ENCODE measurements at regions not wholly inside any gene's neighbourhood (a gene's known extent, or its start where the extent isn't known, plus 50 kb on each side); places are given as distances from the start of the nearest gene placed in this dataset.

DNA sequence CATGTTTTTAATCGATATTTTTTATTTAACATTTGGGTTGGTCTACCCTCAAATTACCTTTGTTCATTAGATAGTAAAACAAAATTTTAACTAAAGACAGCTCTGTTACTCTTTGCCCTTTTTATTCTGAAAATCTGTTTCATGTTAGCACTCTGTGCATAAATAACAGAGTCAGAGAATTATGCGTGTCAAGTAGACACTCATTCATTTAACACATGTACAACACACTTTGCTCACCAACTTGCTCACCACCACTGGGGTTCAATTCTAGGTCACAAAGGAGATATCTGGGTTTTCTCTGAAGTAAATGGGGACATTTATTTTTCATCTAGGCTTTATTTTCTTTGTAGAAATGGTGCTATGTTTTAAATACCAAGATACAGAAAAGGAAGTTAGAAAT is 457.4 kb upstream of the SEMA3D start:
- no peaks in the 10 kb centered on the region for H3K79me2 ChIP-seq (ENCODE audit: control insufficient read depth, insufficient read depth, low read length, poor library complexity)
- no peak overlapping the region for H3K14ac ChIP-seq (ENCODE audit: low read length)
- H2BK5ac ChIP-seq (ENCODE audit: low read depth, low read length, poor library complexity) = no peak overlapping the region
- no peak overlapping the region for H3K4ac ChIP-seq (ENCODE audit: low read depth, low read length)
- no peaks in the 10 kb centered on the region for H3K27me3 ChIP-seq (ENCODE audit: insufficient read depth, low read length)
- no CpG with 5 or more reads among the region's 2 CpGs for WGBS (ENCODE audit: extremely low coverage, insufficient coverage, insufficient read length)
- no peak overlapping the region for H2AK5ac ChIP-seq (ENCODE audit: low read length)
- H3K4me1 ChIP-seq (ENCODE audit: control insufficient read depth in 1 of 2, insufficient read depth in 2 of 2, low read length in 2 of 2) = no peaks in the 10 kb centered on the region
- H3K9ac ChIP-seq (ENCODE audit: low read length) = no peak overlapping the region
- H3K4me2 ChIP-seq (ENCODE audit: low read length) = no peak overlapping the region
- no peak overlapping the region for H3K18ac ChIP-seq (ENCODE audit: low read length)
- no peak overlapping the region for H4K8ac ChIP-seq (ENCODE audit: low read depth, low read length)
- H4K12ac ChIP-seq (ENCODE audit: low read depth, low read length) = no peak overlapping the region
- no peaks in the 10 kb centered on the region for H3K79me1 ChIP-seq (ENCODE audit: low read length)
- H3K9me3 ChIP-seq (ENCODE audit: insufficient read depth, low read depth, low read length) = no peaks in the 10 kb centered on the region
- H4K91ac ChIP-seq (ENCODE audit: low read depth, low read length) = no peak overlapping the region
- no peak overlapping the region for H3K4me3 ChIP-seq (ENCODE audit: low read depth, low read length)
- H3K23ac ChIP-seq (ENCODE audit: low read length) = no peak overlapping the region
- H2AFZ ChIP-seq (ENCODE audit: insufficient read depth, low read length, poor library complexity) = no peak overlapping the region
- H3K36me3 ChIP-seq (ENCODE audit: control insufficient read depth in 1 of 2, insufficient read depth in 2 of 2, low read length in 2 of 2) = no peaks in the 10 kb centered on the region
- H2BK12ac ChIP-seq (ENCODE audit: low read length) = no peak overlapping the region
- H2BK120ac ChIP-seq (ENCODE audit: insufficient read depth, low read length, poor library complexity) = no peak overlapping the region
- H3K27ac ChIP-seq (ENCODE audit: low read depth, low read length) = no peak overlapping the region
- DNase-seq = no peak

DNA sequence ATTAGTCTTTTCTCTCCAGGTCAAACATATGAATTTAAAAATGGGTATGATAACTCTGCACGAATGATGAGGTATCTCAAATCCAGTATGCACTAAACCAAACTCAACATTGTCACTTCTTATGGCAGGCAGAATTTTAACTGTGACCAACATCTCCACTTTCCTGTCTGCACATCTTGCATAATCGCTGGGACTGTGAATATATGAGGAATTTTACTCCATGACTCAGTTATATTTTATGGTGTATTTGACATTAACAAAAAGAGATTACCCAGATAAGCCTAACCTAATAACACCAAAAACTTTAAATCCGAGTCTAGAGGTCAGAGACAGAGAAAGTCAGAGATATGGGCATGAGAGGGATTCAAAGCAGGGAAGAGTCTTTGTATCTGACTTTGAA is 454.5 kb upstream of the SEMA3D start:
- no peaks in the 10 kb centered on the region for H3K4me1 ChIP-seq (ENCODE audit: control insufficient read depth in 1 of 2, insufficient read depth in 2 of 2, low read length in 2 of 2)
- H4K8ac ChIP-seq (ENCODE audit: low read depth, low read length) = no peak overlapping the region
- no peak overlapping the region for H3K4ac ChIP-seq (ENCODE audit: low read depth, low read length)
- no peak overlapping the region for H3K23ac ChIP-seq (ENCODE audit: low read length)
- no peak overlapping the region for H2BK5ac ChIP-seq (ENCODE audit: low read depth, low read length, poor library complexity)
- no peak overlapping the region for H2BK12ac ChIP-seq (ENCODE audit: low read length)
- no peak for DNase-seq
- H3K18ac ChIP-seq (ENCODE audit: low read length) = no peak overlapping the region
- H3K79me1 ChIP-seq (ENCODE audit: low read length) = no peaks in the 10 kb centered on the region
- H3K4me3 ChIP-seq (ENCODE audit: low read depth, low read length) = no peak overlapping the region
- no peak overlapping the region for H4K12ac ChIP-seq (ENCODE audit: low read depth, low read length)
- H3K27ac ChIP-seq (ENCODE audit: low read depth, low read length) = no peak overlapping the region
- no peaks in the 10 kb centered on the region for H3K27me3 ChIP-seq (ENCODE audit: insufficient read depth, low read length)
- no peak overlapping the region for H2AFZ ChIP-seq (ENCODE audit: insufficient read depth, low read length, poor library complexity)
- no peak overlapping the region for H3K9ac ChIP-seq (ENCODE audit: low read length)
- H3K79me2 ChIP-seq (ENCODE audit: control insufficient read depth, insufficient read depth, low read length, poor library complexity) = no peaks in the 10 kb centered on the region
- H4K91ac ChIP-seq (ENCODE audit: low read depth, low read length) = no peak overlapping the region
- no peaks in the 10 kb centered on the region for H3K36me3 ChIP-seq (ENCODE audit: control insufficient read depth in 1 of 2, insufficient read depth in 2 of 2, low read length in 2 of 2)
- no CpG with 5 or more reads among the region's 3 CpGs for WGBS (ENCODE audit: extremely low coverage, insufficient coverage, insufficient read length)
- no peak overlapping the region for H3K4me2 ChIP-seq (ENCODE audit: low read length)
- no peak overlapping the region for H2AK5ac ChIP-seq (ENCODE audit: low read length)
- no peak overlapping the region for H3K14ac ChIP-seq (ENCODE audit: low read length)
- H2BK120ac ChIP-seq (ENCODE audit: insufficient read depth, low read length, poor library complexity) = no peak overlapping the region
- H3K9me3 ChIP-seq (ENCODE audit: insufficient read depth, low read depth, low read length) = no peaks in the 10 kb centered on the region

- Histone ChIP-seq H3K4me3 (ENCODE audit: low read depth, low read length) (no peak overlapping the region), H3K27ac (ENCODE audit: low read depth, low read length) (no peak overlapping the region), H2BK12ac (ENCODE audit: low read length) (no peak overlapping the region), H4K91ac (ENCODE audit: low read depth, low read length) (no peak overlapping the region), H2AFZ (ENCODE audit: insufficient read depth, low read length, poor library complexity) (no peak overlapping the region), H3K79me2 (ENCODE audit: control insufficient read depth, insufficient read depth, low read length, poor library complexity) (no peaks in the 10 kb centered on the region), H3K27me3 (ENCODE audit: insufficient read depth, low read length) (no peaks in the 10 kb centered on the region), H2BK5ac (ENCODE audit: low read depth, low read length, poor library complexity) (no peak overlapping the region), H3K36me3 (ENCODE audit: control insufficient read depth in 1 of 2, insufficient read depth in 2 of 2, low read length in 2 of 2) (no peaks in the 10 kb centered on the region), H4K8ac (ENCODE audit: low read depth, low read length) (no peak overlapping the region), H3K4ac (ENCODE audit: low read depth, low read length) (no peak overlapping the region), H3K14ac (ENCODE audit: low read length) (no peak overlapping the region), H3K18ac (ENCODE audit: low read length) (no peak overlapping the region), H3K9ac (ENCODE audit: low read length) (no peak overlapping the region), H2BK120ac (ENCODE audit: insufficient read depth, low read length, poor library complexity) (no peak overlapping the region), H3K4me2 (ENCODE audit: low read length) (no peak overlapping the region), H3K23ac (ENCODE audit: low read length) (no peak overlapping the region), H3K4me1 (ENCODE audit: control insufficient read depth in 1 of 2, insufficient read depth in 2 of 2, low read length in 2 of 2) (peaks cover 0 to 3% of the 10 kb centered on the region in 2 experiments), H3K79me1 (ENCODE audit: low read length) (no peaks in the 10 kb centered on the region), H4K12ac (ENCODE audit: low read depth, low read length) (no peak overlapping the region), H3K9me3 (ENCODE audit: insufficient read depth, low read depth, low read length) (no peaks in the 10 kb centered on the region), H2AK5ac (ENCODE audit: low read length) (no peak overlapping the region)
- no peak for DNase-seq
- no CpG with 5 or more reads among the region's 1 CpG for WGBS (ENCODE audit: extremely low coverage, insufficient coverage, insufficient read length)
Observed at GRCh38 chr7:85638394-85638793, 451.5 kb upstream of the SEMA3D start.

GRCh38 chr7:85634951-85635350 is 448.1 kb upstream of the SEMA3D start:
- no peaks in the 10 kb centered on the region for H3K79me2 ChIP-seq (ENCODE audit: control insufficient read depth, insufficient read depth, low read length, poor library complexity)
- H3K79me1 ChIP-seq (ENCODE audit: low read length) = no peaks in the 10 kb centered on the region
- H3K23ac ChIP-seq (ENCODE audit: low read length) = no peak overlapping the region
- no peak overlapping the region for H2AFZ ChIP-seq (ENCODE audit: insufficient read depth, low read length, poor library complexity)
- no peak overlapping the region for H3K4me3 ChIP-seq (ENCODE audit: low read depth, low read length)
- no peak overlapping the region for H3K18ac ChIP-seq (ENCODE audit: low read length)
- H2BK5ac ChIP-seq (ENCODE audit: low read depth, low read length, poor library complexity) = no peak overlapping the region
- no peak overlapping the region for H4K8ac ChIP-seq (ENCODE audit: low read depth, low read length)
- H3K4me2 ChIP-seq (ENCODE audit: low read length) = peak overlapping the region; percentile 23
- H3K27ac ChIP-seq (ENCODE audit: low read depth, low read length) = no peak overlapping the region
- DNase-seq = peak in 1 of 2 donors; percentile 20
- H3K4ac ChIP-seq (ENCODE audit: low read depth, low read length) = no peak overlapping the region
- H4K91ac ChIP-seq (ENCODE audit: low read depth, low read length) = no peak overlapping the region
- no peak overlapping the region for H3K9ac ChIP-seq (ENCODE audit: low read length)
- no peak overlapping the region for H3K14ac ChIP-seq (ENCODE audit: low read length)
- H3K4me1 ChIP-seq (ENCODE audit: control insufficient read depth in 1 of 2, insufficient read depth in 2 of 2, low read length in 2 of 2) = peaks cover 0 to 3% of the 10 kb centered on the region in 2 experiments
- no peaks in the 10 kb centered on the region for H3K9me3 ChIP-seq (ENCODE audit: insufficient read depth, low read depth, low read length)
- H2BK12ac ChIP-seq (ENCODE audit: low read length) = no peak overlapping the region
- H2AK5ac ChIP-seq (ENCODE audit: low read length) = no peak overlapping the region
- H3K36me3 ChIP-seq (ENCODE audit: control insufficient read depth in 1 of 2, insufficient read depth in 2 of 2, low read length in 2 of 2) = no peaks in the 10 kb centered on the region
- H3K27me3 ChIP-seq (ENCODE audit: insufficient read depth, low read length) = no peaks in the 10 kb centered on the region
- no CpG with 5 or more reads among the region's 2 CpGs for WGBS (ENCODE audit: extremely low coverage, insufficient coverage, insufficient read length)
- no peak overlapping the region for H4K12ac ChIP-seq (ENCODE audit: low read depth, low read length)
- no peak overlapping the region for H2BK120ac ChIP-seq (ENCODE audit: insufficient read depth, low read length, poor library complexity)

Data from trophoblast cell (in vitro differentiated cells and primary cell).